ENCODE measurements at regions not wholly inside any gene's neighbourhood (a gene's known extent, or its start where the extent isn't known, plus 50 kb on each side); places are given as distances from the start of the nearest gene placed in this dataset.

DNA sequence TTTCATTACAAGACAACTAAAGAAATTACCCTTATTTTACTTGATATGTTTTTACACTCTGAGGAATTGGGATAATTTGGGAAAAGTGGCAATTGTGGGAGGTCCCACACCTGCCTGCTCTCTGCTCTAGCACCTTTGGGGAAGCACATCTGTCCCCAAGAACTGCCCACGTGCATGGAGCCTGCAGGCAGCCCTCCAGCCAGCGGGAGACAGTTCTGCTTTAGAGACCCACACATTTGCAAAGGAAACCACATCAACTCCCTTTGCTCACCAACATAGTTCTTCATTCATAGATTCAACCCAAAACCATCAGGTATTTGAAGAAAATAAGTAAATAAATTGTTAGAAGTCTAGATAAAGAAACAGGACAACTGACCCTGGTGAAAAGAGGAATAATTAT lies 239.9 kb upstream of the ID2 start:
- TF ChIP-seq, protein P1, sequence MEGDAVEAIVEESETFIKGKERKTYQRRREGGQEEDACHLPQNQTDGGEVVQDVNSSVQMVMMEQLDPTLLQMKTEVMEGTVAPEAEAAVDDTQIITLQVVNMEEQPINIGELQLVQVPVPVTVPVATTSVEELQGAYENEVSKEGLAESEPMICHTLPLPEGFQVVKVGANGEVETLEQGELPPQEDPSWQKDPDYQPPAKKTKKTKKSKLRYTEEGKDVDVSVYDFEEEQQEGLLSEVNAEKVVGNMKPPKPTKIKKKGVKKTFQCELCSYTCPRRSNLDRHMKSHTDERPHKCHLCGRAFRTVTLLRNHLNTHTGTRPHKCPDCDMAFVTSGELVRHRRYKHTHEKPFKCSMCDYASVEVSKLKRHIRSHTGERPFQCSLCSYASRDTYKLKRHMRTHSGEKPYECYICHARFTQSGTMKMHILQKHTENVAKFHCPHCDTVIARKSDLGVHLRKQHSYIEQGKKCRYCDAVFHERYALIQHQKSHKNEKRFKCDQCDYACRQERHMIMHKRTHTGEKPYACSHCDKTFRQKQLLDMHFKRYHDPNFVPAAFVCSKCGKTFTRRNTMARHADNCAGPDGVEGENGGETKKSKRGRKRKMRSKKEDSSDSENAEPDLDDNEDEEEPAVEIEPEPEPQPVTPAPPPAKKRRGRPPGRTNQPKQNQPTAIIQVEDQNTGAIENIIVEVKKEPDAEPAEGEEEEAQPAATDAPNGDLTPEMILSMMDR (IDR thresholded peaks at IDR 0.05; ENCODE audit: low read length) = no peak
- no peak for TF ChIP-seq EZH2 (optimal IDR thresholded peaks at IDR 0.05; ENCODE audit: low read depth, low read length)
